GM23338 (cell line): ENCODE measurements at regions not wholly inside any gene's neighbourhood (a gene's known extent, or its start where the extent isn't known, plus 50 kb on each side); places are given as distances from the start of the nearest gene placed in this dataset.

ENCODE experiments used
- ATAC-seq: fragments of 200-7000 bp; cut with Tn5 transposase; 3 replicates; pipeline ENCODE4 v1.9.1; 2020
- DNase-seq: peaks from one replicate; pipeline ENCODE4 v3.0.0-alpha.2; 2015; ENCODE audit warnings: low spot score
- H2AFZ ChIP-seq: fragments of 200-600 bp; sonication (generic); 2 replicates; pipeline ENCODE4 v1.8.0; 2016; ENCODE audit warnings: antibody characterized with exemption, mild to moderate bottlenecking, moderate library complexity
- H3F3A ChIP-seq: fragments of 200-600 bp; sonication (generic); replicated peaks from 2 replicates; pipeline ENCODE4 v1.8.0; 2017; ENCODE audit warnings: antibody characterized with exemption, mixed run types, low read depth
- H3K27ac ChIP-seq: fragments of 200-600 bp; sonication (generic); 2 replicates; pipeline ENCODE4 v1.6.1; 2016; ENCODE audit warnings: low read depth
- H3K27me3 ChIP-seq: fragments of 200-600 bp; sonication (generic); 2 replicates; pipeline ENCODE4 v1.8.0; 2016; ENCODE audit warnings: mild to moderate bottlenecking, mixed run types, moderate library complexity; ENCODE audit not compliant: insufficient read depth
- H3K36me3 ChIP-seq: fragments of 200-600 bp; sonication (generic); 2 replicates; pipeline ENCODE4 v1.8.0; 2016; ENCODE audit warnings: mild to moderate bottlenecking; ENCODE audit not compliant: insufficient read depth
- H3K4me1 ChIP-seq: fragments of 200-600 bp; sonication (generic); 2 replicates; pipeline ENCODE4 v1.8.0; 2016; ENCODE audit warnings: mild to moderate bottlenecking, moderate library complexity; ENCODE audit not compliant: insufficient read depth
- H3K4me2 ChIP-seq: fragments of 200-600 bp; sonication (generic); 2 replicates; pipeline ENCODE4 v1.7.1; 2017; ENCODE audit warnings: mixed run types
- H3K4me3 ChIP-seq: fragments of 200-600 bp; sonication (generic); 2 replicates; pipeline ENCODE4 v1.6.1; 2016; ENCODE audit warnings: mixed run types
- H3K79me2 ChIP-seq: fragments of 200-600 bp; sonication (generic); replicated peaks from 2 replicates; pipeline ENCODE4 v1.8.0; 2017; ENCODE audit warnings: mild to moderate bottlenecking; ENCODE audit not compliant: insufficient read depth
- H3K9me2 ChIP-seq: fragments of 200-600 bp; sonication (generic); 2 replicates; pipeline ENCODE4 v1.8.0; 2017; ENCODE audit not compliant: insufficient read depth
- H4K20me1 ChIP-seq: fragments of 200-600 bp; sonication (generic); replicated peaks from 2 replicates; pipeline ENCODE4 v1.8.0; 2017; ENCODE audit warnings: mild to moderate bottlenecking; ENCODE audit not compliant: insufficient read depth
- H3K27ac Mint-ChIP-seq: 2 replicates; pipeline ENCODE4 v1.8.0; 2020; ENCODE audit warnings: inconsistent platforms, mild to moderate bottlenecking, moderate library complexity, mixed read lengths
- H3K27me3 Mint-ChIP-seq: 3 replicates; pipeline ENCODE4 v1.8.0; 2022; ENCODE audit warnings: low read depth, mild to moderate bottlenecking, moderate library complexity, mixed read lengths, inconsistent platforms; ENCODE audit not compliant: insufficient read depth, poor library complexity
- H3K36me3 Mint-ChIP-seq: 3 replicates; pipeline ENCODE4 v1.8.0; 2021; ENCODE audit warnings: low read depth, mild to moderate bottlenecking, inconsistent platforms, moderate library complexity, mixed read lengths
- H3K4me1 Mint-ChIP-seq: 3 replicates; pipeline ENCODE4 v1.8.0; 2020; ENCODE audit warnings: mild to moderate bottlenecking, inconsistent platforms, mixed read lengths
- H3K4me3 Mint-ChIP-seq: 3 replicates; pipeline ENCODE4 v1.8.0; 2021; ENCODE audit warnings: moderate library complexity, mild to moderate bottlenecking, inconsistent platforms, mixed read lengths
- H3K9me3 Mint-ChIP-seq: 3 replicates; pipeline ENCODE4 v1.8.0; 2020; ENCODE audit warnings: moderate library complexity, mild to moderate bottlenecking, inconsistent platforms, mixed read lengths
- CREB1 ChIP-seq: fragments of 250-450 bp; sonication (Bioruptor Pico); IDR thresholded peaks from 2 replicates; pipeline ENCODE4 v1.5.0; 2020; ENCODE audit warnings: low read depth, mild to moderate bottlenecking, moderate library complexity
- CTCF ChIP-seq, 2 experiments: fragments of 200-600 bp in 1 of 2; sonication (generic) in 1 of 2; conservative IDR thresholded peaks; 2 replicates each; pipeline versions ENCODE4 v1.5.1 to v1.6.1; 2016 to 2017; ENCODE audit warnings: antibody characterized with exemption in 2 of 2, low read depth in 2 of 2, mild to moderate bottlenecking in 2 of 2, moderate library complexity in 1 of 2
- EZH2 ChIP-seq: fragments of 200-600 bp; sonication (generic); IDR thresholded peaks from one replicate; pipeline ENCODE4 v1.8.0; 2017; ENCODE audit warnings: antibody characterized with exemption, mild to moderate bottlenecking, low read depth; ENCODE audit not compliant: unreplicated experiment
- EZH2phosphoT487 ChIP-seq: fragments of 200-600 bp; sonication (generic); IDR thresholded peaks from one replicate; pipeline ENCODE4 v1.8.1; 2018; ENCODE audit warnings: antibody characterized with exemption; ENCODE audit not compliant: unreplicated experiment
- JUNB ChIP-seq: IDR thresholded peaks from one replicate; pipeline ENCODE4 v1.6.1; 2016; ENCODE audit warnings: antibody characterized with exemption; ENCODE audit not compliant: unreplicated experiment
- NANOG ChIP-seq: IDR thresholded peaks from 2 replicates; pipeline ENCODE4 v1.6.1; 2016; ENCODE audit warnings: antibody characterized with exemption, borderline replicate concordance
- POLR2AphosphoS5 ChIP-seq: IDR thresholded peaks from 2 replicates; pipeline ENCODE4 v1.6.1; 2016; ENCODE audit warnings: antibody characterized with exemption, low read depth
- REST ChIP-seq: IDR thresholded peaks from one replicate; pipeline ENCODE4 v1.6.1; 2018; ENCODE audit warnings: antibody characterized with exemption; ENCODE audit not compliant: unreplicated experiment
- STAT1 ChIP-seq: IDR thresholded peaks from one replicate; pipeline ENCODE4 v1.6.1; 2016; ENCODE audit warnings: antibody characterized with exemption; ENCODE audit not compliant: unreplicated experiment
- ZNF114 ChIP-seq: fragments of 250-450 bp; sonication (Bioruptor Pico); IDR thresholded peaks from 2 replicates; pipeline ENCODE4 v1.5.0; 2020; ENCODE audit warnings: mild to moderate bottlenecking, moderate library complexity
- ZNF331 ChIP-seq: fragments of 250-450 bp; sonication (Bioruptor Pico); IDR thresholded peaks from 2 replicates; pipeline ENCODE4 v1.5.0; 2020; ENCODE audit warnings: low read depth, mild to moderate bottlenecking, moderate library complexity
- ZNF462 ChIP-seq: fragments of 250-450 bp; sonication (Bioruptor Pico); IDR thresholded peaks from 2 replicates; pipeline ENCODE4 v1.5.0; 2020; ENCODE audit warnings: mild to moderate bottlenecking, moderate library complexity

GRCh38 chr13:109604894-109605293 is 181.5 kb downstream of the IRS2 start:
- H3K27me3 Mint-ChIP-seq, result no peaks in the 10 kb centered on the region
- no peak for ATAC-seq
- Histone ChIP-seq H3K27me3 (no peaks in the 10 kb centered on the region), H3K27ac (no peak overlapping the region), H3K4me1 (no peaks in the 10 kb centered on the region), H3K9me2 (peaks cover 14% of the 10 kb centered on the region; the same call in 1 of the 2 replicates), H3F3A (no peaks in the 10 kb centered on the region), H3K79me2 (no peaks in the 10 kb centered on the region), H3K36me3 (no peaks in the 10 kb centered on the region), H3K4me3 (no peak overlapping the region), H4K20me1 (no peaks in the 10 kb centered on the region), H3K4me2 (no peak overlapping the region), H2AFZ (no peak overlapping the region)
- no peak overlapping the region for H3K4me3 Mint-ChIP-seq
- H3K36me3 Mint-ChIP-seq, result no peaks in the 10 kb centered on the region
- H3K27ac Mint-ChIP-seq, result no peak overlapping the region
- no peak for DNase-seq
- no peaks in the 10 kb centered on the region; the same call in 2 of the 3 replicates for H3K4me1 Mint-ChIP-seq
- H3K9me3 Mint-ChIP-seq, result peaks cover 8% of the 10 kb centered on the region
- TF ChIP-seq CREB1 (CRISPR knock-in tag), result no peak
- TF ChIP-seq ZNF114 (CRISPR knock-in tag), result no peak
- TF ChIP-seq STAT1, result no peak

GRCh38 chr13:109602356-109602755 is 184.0 kb downstream of the IRS2 start:
- Histone ChIP-seq H3K27me3 (no peaks in the 10 kb centered on the region), H3K4me3 (no peak overlapping the region), H3K9me2 (peaks cover 12% of the 10 kb centered on the region; the same call in 1 of the 2 replicates), H3K4me1 (no peaks in the 10 kb centered on the region), H4K20me1 (no peaks in the 10 kb centered on the region), H3K27ac (no peak overlapping the region), H3K36me3 (no peaks in the 10 kb centered on the region), H3K4me2 (no peak overlapping the region), H3F3A (no peaks in the 10 kb centered on the region), H2AFZ (no peak overlapping the region), H3K79me2 (no peaks in the 10 kb centered on the region)
- DNase-seq (no peak), ATAC-seq (no peak)
- Mint-ChIP-seq H3K9me3 (peaks cover 8% of the 10 kb centered on the region), H3K4me3 (no peak overlapping the region), H3K27ac (no peak overlapping the region), H3K27me3 (no peaks in the 10 kb centered on the region), H3K4me1 (no peaks in the 10 kb centered on the region; the same call in 2 of the 3 replicates), H3K36me3 (no peaks in the 10 kb centered on the region)
- TF ChIP-seq CTCF (conservative IDR thresholded peaks at IDR 0.05; ENCODE audit: low read depth in 2 of 2) (no peak), ZNF331 (CRISPR knock-in tag) (no peak), NANOG (no peak), ZNF462 (CRISPR knock-in tag) (no peak), JUNB (no peak), EZH2phosphoT487 (no peak), POLR2AphosphoS5 (no peak), ZNF114 (CRISPR knock-in tag) (no peak), CREB1 (CRISPR knock-in tag) (no peak), EZH2 (no peak), REST (no peak)
